Fibroblast of lung (primary cell): ENCODE measurements at regions not wholly inside any gene's neighbourhood (a gene's known extent, or its start where the extent isn't known, plus 50 kb on each side); places are given as distances from the start of the nearest gene placed in this dataset.

Experiments
- EZH2 ChIP-seq: IDR thresholded peaks from 2 replicates; pipeline ENCODE4 v1.5.1; 2012; ENCODE audit warnings: low read length, control low read depth, mild to moderate bottlenecking; ENCODE audit errors: missing control alignments
- TF ChIP-seq, protein P1 (sequence below), 2 donors: IDR thresholded peaks in 1 of 2; conservative IDR thresholded peaks in 1 of 2; 1 replicate in 1 of 2; 2 replicates in 1 of 2; pipeline ENCODE4 v1.5.1; 2011 to 2012; ENCODE audit warnings: low read length in 2 of 2, control low read depth in 1 of 2, inconsistent platforms in 1 of 2, low read depth in 1 of 2, mild to moderate bottlenecking in 1 of 2

DNA sequence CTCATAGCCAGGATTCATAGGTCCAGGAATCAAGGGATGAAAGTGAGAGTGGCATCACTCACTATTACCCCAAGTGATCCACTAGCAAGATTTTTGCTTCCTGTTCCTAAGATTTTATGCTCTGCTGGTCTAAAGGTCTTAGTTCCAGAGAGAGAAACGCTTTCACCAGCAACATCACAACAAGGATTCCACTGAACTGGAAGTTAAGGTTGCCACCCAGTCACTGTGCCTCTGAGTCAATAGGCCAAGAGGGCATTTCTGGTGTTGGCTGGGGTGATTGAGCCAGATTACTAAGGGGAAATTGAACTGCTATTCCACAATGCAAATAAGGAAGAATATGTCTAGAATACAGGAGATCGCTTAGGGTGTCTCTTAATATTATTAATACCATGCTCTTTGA, 142.5 kb upstream of the ARID2 start:
- TF ChIP-seq, protein P1, sequence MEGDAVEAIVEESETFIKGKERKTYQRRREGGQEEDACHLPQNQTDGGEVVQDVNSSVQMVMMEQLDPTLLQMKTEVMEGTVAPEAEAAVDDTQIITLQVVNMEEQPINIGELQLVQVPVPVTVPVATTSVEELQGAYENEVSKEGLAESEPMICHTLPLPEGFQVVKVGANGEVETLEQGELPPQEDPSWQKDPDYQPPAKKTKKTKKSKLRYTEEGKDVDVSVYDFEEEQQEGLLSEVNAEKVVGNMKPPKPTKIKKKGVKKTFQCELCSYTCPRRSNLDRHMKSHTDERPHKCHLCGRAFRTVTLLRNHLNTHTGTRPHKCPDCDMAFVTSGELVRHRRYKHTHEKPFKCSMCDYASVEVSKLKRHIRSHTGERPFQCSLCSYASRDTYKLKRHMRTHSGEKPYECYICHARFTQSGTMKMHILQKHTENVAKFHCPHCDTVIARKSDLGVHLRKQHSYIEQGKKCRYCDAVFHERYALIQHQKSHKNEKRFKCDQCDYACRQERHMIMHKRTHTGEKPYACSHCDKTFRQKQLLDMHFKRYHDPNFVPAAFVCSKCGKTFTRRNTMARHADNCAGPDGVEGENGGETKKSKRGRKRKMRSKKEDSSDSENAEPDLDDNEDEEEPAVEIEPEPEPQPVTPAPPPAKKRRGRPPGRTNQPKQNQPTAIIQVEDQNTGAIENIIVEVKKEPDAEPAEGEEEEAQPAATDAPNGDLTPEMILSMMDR (conservative IDR thresholded peaks at IDR 0.05 in 1 of 2, IDR thresholded peaks at IDR 0.05 in 1 of 2; ENCODE audit: low read depth in 1 of 2, low read length in 2 of 2), result no peak
- TF ChIP-seq EZH2, result no peak
